DMS153 (cell line): ENCODE measurements at regions not wholly inside any gene's neighbourhood (a gene's known extent, or its start where the extent isn't known, plus 50 kb on each side); places are given as distances from the start of the nearest gene placed in this dataset.
"Not testable (repeated sequence)": the region's sequence is repeated elsewhere in the genome, so short reads cannot be mapped to it uniquely, and the experiment has no call there.

Source experiments
- DNase-seq: peaks from one replicate; lab custom pipeline; 2025; lab: John Stamatoyannopoulos, UW

DNA sequence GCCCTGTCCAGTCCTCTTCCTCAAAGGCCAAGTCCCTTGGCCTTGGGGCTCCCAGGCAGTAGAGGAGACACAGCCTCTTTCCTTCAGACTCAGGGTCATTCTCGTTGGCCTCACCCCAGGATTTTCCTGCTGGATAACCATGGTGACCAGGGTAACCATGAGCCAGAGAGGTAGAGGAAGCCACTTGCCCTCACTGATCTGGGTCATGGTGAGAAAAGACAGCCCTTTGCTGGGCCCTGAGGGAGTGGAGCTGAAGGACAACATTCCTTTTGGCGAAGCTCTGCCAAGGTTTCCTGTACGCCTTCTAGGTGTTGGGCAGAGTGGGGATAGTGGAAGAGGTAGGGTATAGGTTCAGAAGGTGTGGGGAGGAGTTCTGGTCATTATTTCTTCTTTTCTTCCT, 53.1 kb upstream of the WNT4 start:
- no peak for DNase-seq

DNA sequence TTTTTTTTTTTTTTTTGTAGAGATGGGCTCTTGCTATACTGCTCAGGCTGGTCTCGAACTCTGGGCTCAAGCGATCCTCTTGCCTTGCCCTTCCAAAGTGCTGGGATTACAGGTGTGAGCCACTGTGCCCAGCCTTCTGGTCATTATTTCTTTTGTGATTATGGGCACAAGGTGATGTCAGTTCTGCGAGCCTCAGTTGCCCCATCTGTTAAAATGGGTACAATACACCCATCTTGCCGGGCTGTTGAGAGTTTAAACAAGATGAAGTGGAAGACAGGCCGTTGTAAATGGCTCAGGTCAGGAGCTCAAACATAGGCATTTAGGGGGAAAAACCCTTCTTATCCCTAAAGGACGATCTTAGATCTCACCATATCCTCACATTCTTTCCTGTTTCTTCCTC, 53.7 kb upstream of the WNT4 start:
- DNase-seq, result no peak

DNA sequence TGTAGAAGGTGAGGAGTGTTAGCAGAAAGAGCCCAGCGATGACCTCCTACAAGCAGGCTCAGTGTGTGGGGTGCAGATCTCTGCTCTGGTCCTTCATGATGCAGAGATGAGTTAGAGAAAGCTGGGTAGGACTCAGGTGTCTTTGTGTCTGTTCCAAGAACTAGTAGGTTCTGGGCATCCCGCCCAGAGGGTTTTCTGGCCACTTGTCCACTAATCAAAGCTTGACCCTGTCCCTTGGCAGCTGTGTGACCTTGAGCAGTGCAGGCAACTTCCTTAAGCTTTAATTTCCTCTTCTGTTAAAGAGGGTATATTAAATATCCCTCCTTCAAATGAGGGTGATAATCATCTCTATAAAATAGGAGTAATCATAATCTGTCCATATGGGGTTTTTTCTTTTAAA, 54.7 kb upstream of the WNT4 start:
- DNase-seq, result no peak

DNA sequence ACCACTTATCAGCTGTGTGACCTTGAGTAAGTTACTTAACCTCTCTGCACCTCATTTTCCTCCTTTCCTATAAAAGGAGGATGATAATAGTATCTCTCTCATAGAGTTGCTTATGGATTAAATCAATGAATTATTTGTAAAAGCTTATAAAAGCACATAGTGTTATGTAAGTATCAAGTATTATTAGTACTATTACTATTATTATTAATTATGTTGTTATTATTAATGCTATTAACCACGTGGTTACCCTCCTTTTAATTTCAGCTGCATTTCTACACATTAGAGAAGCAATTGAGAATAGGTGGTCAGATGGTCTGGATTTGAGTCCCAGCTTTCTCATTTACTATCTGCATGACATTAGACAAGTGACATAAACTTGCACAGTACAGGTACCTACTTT, 58.1 kb upstream of the WNT4 start:
- DNase-seq, result no peak

DNA sequence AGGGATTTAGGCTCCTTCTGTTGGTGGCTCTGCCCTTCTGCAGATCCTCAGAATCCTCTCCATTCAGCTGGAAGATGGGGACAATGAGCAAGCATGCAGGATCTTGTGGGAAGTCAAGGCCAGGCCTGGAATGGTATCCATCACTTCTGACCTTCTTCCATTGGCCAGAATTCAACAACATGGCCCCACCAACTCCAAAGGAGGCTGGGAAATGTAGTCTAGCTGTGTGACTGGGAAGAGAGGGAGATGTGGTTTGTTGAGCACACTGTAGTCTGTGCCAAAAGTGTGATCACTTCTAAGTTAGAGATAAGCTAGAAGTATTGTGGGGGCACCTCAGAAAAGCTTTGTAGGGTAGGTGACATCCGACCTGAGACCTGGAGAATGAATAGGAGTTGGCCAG, 60.4 kb upstream of the WNT4 start:
- no peak for DNase-seq

DNA sequence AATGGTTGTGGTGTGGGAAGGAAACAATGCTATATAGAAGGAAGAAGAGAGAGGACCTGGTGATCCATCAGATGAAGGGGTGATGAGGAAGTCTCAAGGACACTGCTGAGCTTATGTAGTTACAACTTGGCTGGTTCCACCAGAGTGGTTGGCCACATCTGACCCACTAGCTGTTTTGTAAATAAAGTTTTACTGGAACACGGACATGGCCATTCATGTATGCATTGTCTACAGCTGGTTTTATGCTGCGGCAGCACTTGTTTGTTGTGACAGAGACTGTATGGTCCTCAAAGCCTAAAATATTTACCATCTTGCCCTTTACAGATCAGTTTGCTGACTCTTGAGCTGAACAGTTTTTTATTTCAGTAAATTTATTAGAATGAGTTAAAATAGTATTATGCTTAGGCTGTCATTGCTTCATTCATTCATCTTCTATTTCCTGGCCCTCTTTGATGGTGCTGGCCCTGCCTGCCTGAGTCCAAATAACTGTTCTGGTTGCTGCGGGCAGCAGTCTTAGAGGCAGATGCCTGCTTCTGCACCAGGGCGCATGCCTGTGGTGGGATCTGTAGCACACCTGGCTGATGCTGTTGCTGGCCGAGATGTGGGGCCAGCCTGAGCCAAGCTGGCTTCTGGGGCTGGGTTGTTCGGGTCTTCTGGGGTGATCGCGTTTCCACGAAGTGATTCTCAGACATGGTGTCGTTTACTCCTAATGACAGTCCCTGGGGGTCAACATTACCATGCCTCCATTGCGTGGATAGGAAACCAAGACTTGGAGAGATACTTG, 61.4 kb upstream of the WNT4 start:
- DNase-seq, result no peak

DNA sequence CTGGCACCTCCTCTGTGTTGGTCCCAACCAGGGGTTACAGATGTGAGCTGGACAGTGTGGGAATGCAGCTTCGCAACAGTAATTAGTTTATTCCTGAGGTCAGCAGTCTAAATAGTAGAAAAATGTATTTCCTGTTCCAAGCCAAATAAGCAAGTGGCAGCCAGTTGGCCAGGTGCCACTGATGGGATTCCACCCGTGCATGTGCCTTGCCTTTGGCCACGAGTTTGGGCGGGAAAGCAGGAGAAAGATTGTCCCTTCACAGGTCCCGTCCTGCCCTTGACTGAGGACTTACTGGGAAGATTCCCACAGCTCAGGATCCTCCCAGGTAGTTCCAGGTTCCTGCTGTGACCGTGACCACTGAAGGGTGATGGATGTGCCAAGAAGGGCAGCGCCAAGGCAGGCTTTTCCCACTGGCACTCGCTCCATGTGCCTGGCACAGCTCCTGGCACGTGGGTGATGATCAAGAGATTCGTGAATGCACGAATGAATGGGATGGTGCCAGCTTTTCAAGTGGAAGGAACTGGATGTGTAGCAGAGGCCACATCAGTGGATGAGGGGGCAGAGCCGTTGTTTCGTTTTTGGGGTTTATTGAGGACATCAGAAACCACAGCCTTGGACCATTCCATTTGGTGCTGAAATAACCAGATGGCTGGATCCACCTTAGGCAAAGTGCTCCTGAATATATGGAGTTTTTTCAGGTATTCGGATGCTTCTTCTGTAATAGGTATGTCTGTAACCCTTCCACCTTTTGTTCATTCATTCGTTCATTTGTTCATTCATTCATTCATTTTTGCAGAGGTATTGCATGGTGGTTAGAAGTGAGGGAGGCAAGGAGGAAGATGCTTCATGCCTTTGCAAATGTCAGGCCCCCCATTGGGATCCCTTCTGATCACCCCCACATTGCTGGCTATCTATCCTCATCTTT, 62.4 kb upstream of the WNT4 start:
- no peak for DNase-seq

DNA sequence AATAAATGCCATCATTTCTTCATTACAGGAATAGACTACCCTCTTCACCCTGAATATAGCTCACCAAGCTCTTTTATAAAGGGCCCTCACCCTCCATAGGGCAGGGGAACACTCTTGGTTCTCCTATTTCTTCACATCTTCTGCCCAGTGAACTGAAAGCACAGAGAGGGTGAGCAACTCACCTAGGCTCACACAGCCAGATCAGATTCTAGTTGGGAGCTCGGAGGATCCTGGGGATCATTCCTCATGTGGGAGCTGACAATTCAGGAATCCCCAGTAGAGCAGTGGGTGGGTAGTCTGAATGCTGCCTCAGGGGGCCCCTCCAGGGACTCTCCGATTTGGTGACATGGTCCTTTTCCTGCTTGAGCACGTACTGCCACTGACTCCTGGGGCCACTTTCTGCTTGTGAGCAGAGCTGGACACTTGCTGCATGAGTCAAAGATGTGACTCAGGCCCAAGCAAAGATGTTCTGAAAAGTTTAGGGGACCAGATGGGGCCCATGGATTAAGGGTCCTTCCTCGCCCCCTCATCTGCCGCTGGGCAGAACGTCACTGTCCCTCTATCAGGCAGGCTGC, 63.7 kb upstream of the WNT4 start:
- no peak for DNase-seq

DNA sequence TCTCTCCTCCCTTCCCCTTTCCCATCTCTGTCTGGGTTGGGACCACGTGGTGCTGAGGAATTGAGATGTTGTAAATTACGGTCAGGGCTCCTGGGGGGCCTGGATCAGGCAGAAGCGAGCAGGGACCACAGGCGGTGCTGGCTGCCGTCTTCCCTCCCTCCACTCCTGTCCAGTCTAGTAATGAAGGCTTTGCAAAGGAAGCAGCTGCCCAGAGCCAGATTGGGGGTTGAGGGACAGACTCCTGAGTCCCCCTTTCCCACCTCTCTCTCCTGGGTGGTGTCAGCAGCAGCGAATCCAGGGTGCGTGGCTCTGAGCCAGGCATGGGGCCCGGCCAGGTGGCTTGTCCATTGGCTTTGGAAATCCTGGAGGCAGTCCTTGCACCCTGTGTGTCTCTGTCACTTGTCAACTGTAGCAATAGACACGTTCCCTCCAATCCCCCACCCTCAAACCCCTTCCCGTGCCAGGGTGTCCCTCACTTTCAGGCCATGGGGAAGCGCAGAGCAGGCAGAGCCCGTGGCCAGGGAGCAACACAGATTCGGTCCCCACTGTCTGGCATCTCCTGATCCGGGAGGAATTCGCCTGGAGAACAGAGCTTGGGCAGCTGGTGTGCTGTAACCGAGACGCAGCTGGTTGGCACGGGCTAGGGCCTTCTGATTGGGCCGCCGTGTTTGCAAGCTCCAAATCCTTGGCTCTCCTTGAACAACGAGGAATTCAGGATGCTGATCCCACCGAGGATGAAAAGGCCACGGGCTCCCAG, 64.8 kb upstream of the WNT4 start:
- no peak for DNase-seq

DNA sequence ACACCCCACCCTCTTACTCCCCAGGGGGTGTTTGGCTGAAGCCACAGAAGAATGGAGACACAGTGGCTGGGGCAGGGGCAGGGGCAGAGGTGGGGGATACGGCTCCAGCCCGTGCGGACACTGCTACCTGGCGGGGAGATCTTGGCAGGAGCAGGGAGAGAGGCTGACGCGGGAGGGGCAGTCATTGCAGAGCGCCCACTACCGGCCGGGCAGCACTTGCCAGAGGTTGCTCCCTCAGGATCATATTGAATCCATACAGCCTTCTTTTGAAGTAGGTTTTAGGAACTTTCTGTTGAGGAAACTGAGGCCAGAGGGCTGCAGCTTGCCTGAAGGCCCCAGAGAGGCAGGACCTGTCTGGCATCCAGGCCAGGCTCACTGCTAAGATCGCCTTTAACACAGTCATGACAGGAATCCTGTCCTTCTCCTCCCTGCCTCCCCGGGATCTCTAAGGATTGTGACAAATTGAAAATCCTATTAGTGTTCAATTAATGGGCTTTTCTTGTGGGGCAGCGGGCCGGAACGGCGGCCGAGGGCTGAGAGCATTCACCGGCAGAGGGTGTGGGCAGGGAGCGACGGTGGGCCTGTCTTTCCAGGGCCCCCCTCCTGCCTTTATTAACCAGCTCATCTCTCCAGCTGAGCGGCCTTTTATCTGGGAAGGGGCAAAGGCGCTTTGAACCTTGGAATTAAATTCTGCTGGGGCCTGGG, 65.5 kb upstream of the WNT4 start:
- no peak for DNase-seq

DNA sequence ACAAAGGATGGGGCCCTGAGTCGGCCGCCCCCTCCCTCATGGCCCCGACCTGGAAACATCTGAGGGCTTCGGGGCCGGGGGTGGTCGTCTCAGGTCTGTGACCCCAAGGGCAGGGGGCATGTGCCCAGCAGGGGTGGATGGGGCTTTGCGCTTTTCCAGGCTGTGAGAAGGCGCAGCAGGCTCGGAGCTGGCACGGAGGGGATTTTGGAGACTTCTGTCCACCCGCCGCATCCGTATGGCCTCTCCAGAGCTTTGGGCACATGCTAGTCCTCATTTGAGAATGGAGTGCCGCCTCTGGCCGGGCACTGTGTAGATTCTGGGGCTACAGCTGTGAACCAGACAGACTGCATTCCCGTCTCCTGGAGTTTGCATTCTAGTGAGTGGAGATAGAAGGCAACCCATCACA, 66.1 kb upstream of the WNT4 start:
- DNase-seq, result no peak

DNA sequence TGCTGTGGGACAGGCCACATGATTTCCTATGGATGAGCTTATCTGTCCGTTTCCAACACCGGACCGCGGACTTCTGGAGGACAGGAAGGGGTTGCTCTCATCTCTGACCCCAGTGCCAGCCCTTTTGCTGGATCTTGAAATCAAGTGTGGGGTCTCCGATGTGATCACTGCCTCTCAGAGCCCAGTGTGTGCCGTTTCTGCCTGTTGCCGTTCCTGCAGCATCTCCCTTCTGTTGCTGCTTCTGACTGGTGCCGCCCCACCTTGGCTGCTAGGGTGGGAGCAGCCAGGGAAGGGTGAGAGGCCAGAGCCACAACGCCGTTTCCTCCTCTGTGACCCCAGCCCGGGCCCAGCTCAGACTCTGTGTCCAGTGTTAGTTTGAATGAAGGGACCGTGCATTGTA, 67.3 kb upstream of the WNT4 start:
- DNase-seq, result no peak

DNA sequence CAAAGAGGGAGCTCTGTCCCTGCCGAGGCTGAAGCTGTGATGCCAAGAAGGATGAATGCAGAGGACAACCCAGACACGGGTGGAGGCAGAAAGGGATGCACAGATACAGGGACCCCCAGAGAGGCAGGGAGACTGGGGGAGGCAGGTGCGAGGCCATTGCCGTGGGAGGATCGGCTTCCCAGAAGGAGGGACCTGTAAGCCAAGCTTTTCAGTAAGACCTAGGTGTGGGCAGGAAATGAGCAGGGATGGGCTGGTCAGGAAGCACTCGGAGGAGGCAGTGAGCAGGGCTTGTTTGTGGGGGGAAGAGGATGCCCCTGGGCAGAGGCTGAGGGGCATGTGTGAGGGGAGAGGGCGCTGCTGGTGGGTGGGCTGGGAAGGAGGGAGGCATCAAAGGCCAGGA, 67.7 kb upstream of the WNT4 start:
- no peak for DNase-seq

DNA sequence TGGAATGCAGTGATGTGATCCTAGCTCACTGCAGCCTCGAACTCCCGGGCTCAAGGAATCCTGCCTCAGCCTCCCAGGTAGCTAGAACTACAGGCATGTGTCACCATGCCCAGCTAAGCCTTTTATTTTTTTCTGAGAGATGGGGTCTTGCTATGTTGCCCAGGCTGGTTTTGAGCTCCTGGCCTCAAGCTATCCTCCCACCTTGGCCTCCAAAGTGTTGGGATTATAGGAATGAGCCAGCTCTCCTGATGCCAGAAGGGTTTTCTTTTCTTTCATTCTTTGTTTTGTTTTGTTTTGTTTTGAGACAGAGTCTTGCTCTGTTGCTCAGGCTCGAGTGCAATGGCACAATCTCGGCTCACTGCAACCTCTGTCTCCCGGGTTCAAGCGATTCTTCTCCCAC, 68.6 kb upstream of the WNT4 start:
- DNase-seq, result not testable (repeated sequence)

DNA sequence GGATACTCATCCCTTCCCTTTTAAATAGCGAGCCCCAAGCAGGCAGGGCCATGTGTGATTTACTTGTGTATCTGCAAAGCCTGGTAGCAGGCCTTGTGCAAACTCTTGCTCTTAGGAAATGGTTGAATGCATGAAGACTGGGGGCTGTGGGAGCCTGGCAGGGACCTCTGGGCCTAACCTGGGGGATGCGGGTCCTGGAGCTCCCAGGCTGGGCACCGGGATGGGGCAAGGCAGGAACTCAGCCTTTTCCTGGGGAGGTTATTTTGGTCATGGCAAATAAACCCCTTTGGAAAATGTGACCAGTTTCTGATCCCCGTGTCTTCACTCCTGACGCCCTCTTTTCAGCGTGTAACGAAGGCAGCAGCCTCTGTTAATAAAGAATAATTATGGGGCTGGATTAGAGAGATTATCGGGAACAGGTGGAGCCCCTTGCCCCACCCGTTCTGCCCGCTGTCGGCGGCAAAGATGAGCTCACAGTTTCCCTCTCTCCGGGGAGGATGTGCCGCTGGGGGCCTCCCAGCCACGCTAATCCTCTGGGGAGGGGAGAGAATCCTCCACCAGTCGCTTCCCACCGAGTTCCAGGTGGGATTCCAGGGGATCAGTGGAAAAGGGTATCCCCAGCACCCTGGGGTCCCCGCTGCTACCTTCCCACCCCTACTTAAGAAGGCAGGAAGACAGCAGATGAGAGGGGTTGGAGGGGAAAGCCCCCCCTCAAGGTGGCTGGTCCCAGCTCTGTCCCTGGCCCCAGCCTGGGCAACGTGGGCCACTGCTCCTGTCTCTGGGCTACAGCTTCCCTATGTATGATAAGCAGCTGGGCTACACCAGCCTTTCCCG, 69.7 kb upstream of the WNT4 start:
- no peak for DNase-seq

DNA sequence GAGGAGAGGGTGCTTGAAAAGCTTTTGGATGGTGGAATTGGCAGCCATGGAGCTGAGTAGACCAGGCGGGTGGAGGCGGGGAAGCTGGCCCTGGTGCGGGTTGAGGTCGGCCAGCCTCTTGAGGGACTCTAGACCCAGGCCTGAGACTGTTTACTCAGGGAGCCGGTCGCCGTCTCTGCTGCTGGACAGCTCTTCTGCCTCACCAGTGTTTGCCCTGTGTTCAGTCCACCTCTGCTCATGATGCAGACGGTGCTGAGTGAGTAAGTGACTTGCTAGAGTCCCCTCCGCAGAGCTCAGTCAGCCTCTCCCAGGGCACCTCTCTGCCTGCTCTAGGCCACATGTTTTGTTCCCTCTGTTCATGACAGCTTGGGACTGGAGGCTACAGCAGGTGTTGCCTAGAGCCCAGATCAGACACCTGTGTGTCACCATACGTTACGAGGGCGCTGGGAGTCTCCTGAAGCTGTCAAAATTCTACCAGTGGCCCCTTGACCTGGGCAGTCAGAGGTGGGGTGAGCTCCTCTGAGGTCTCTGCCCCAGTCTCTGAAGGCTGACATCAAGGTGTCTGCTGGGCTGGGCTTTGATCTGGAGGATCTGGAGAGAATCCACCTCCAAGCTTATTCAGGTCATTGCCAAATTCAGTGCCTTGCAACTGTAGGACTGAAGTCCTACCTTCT, 73.5 kb upstream of the WNT4 start:
- DNase-seq, result no peak

DNA sequence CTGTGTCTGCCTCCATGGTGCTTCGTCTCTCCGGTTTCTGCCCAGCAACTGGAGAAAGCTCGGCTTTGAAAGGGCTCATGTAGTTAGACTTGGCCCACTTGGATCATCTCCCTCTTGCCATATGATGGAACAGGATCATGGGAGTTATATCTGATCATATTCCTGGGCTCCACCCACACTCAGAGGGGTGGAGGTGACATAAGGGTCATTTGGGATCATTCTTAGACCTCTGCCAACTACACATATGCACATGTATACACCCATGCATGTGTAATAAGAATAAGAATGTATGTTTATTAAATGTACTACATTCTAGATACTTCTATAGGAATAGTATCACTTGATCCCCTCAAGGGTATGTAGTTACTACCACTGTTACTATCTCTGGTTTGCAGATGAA, 74.1 kb upstream of the WNT4 start:
- no peak for DNase-seq

DNA sequence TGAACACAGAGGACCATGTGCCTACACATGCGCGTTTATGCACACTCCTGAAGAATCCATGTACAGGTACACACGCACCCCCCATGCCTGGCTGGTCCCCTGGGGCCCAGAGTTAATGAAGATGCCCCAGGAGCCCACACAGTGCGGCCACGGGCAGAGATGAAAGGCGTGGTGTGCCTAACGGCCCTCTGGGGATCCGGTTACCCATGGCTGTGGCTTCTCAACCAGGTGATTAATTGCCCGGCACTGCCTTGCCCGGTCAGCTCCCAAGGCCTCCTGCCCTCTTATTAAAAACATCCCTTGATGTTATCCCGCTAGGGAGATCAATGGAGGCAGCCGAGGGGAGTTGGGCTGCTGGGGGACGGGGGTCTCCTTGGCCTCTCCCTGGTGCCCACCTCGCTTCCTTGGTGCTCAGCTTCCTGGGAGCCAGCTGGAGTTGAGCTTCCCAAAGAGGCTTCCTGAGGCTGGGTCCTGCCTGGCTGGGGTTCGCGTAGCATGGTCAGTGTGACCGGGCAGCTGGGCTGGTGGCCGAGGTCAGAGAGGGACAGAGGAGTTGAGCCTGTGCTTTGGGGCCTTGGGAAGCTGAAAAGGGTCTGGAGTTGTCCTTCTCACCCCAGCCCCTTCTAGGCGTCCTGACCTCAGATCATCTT, 75.0 kb upstream of the WNT4 start:
- DNase-seq, result peak; percentile 40

DNA sequence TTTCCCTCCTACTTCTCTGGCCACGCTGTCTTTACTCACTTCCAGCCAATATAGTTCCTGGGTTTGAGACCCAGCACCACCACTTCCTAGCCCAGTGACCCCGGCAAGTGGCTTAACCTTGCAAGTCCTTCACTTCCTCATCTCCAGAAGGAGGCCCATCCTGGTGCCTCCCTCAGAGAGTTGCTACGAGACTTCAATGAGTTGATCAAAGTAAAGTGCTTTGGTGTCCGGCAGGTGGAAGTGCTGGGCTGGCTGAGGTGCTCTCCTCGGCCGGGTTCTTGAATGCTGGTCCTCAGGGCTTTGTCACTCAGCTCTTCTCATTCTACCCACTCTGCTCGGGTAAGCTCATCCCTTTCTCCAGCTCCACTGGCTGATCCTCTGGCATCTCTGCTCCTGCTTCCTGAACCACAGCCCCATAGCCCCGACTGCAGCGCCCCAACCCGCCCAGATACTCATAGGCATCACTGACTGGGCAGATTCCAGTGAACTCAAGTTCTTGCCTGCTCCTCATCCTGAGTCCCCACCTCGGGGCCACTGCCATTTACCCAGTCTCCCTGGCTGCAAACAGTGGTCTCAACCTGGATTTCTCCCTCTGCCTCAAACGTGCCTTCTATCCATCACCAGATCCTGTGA, 75.8 kb upstream of the WNT4 start:
- DNase-seq, result no peak
